UCSD-AML1 (cell line): ENCODE measurements at regions not wholly inside any gene's neighbourhood (a gene's known extent, or its start where the extent isn't known, plus 50 kb on each side); places are given as distances from the start of the nearest gene placed in this dataset.
"Not testable (repeated sequence)": the region's sequence is repeated elsewhere in the genome, so short reads cannot be mapped to it uniquely, and the experiment has no call there.

Experiments used
- DNase-seq: peaks from one replicate; lab custom pipeline; 2025; ENCODE audit not compliant: unreplicated experiment; lab: John Stamatoyannopoulos, UW

- no peak for DNase-seq
Measured at GRCh38 chr5:166581826-166582225, 1709.6 kb upstream of the WWC1 start.

- no peak for DNase-seq
Measured at GRCh38 chr5:166582416-166582815, 1709.0 kb upstream of the WWC1 start.

GRCh38 chr5:166594567-166594966 is 1696.9 kb upstream of the WWC1 start:
- DNase-seq: no peak

- DNase-seq: no peak
Measured at GRCh38 chr5:166595274-166595951, 1696.0 kb upstream of the WWC1 start.

- DNase-seq: no peak
Measured at GRCh38 chr5:166596043-166596442, 1695.4 kb upstream of the WWC1 start.

GRCh38 chr5:166602271-166602670 is 1689.2 kb upstream of the WWC1 start:
- no peak for DNase-seq

GRCh38 chr5:166617507-166617906 is 1673.9 kb upstream of the WWC1 start:
- no peak for DNase-seq

- no peak for DNase-seq
Measured at GRCh38 chr5:166618526-166618925, 1672.9 kb upstream of the WWC1 start.

- no peak for DNase-seq
Measured at GRCh38 chr5:166624573-166624972, 1666.9 kb upstream of the WWC1 start.

- DNase-seq: no peak
Measured at GRCh38 chr5:166625210-166625865, 1666.1 kb upstream of the WWC1 start.

GRCh38 chr5:166637295-166637694 is 1654.2 kb upstream of the WWC1 start:
- DNase-seq: no peak

- DNase-seq: no peak
Measured at GRCh38 chr5:166639151-166639550, 1652.3 kb upstream of the WWC1 start.

- not testable (repeated sequence) for DNase-seq
Measured at GRCh38 chr5:166640136-166640535, 1651.3 kb upstream of the WWC1 start.

- no peak for DNase-seq
Measured at GRCh38 chr5:166648736-166649135, 1642.7 kb upstream of the WWC1 start.

- DNase-seq: no peak
Measured at GRCh38 chr5:166649676-166650075, 1641.8 kb upstream of the WWC1 start.

- DNase-seq: no peak
Measured at GRCh38 chr5:166651234-166651633, 1640.2 kb upstream of the WWC1 start.

- DNase-seq: no peak
Measured at GRCh38 chr5:166671811-166672210, 1619.6 kb upstream of the WWC1 start.

- DNase-seq: no peak
Measured at GRCh38 chr5:166672431-166672830, 1619.0 kb upstream of the WWC1 start.

- no peak for DNase-seq
Measured at GRCh38 chr5:166677891-166678290, 1613.6 kb upstream of the WWC1 start.

GRCh38 chr5:166679331-166679730 is 1612.1 kb upstream of the WWC1 start:
- DNase-seq: no peak

GRCh38 chr5:166695326-166695725 is 1596.1 kb upstream of the WWC1 start:
- DNase-seq: no peak

GRCh38 chr5:166708291-166708690 is 1583.2 kb upstream of the WWC1 start:
- DNase-seq: no peak

GRCh38 chr5:166709691-166710090 is 1581.8 kb upstream of the WWC1 start:
- no peak for DNase-seq
